Fibroblast of skin of right biceps (primary cell): ENCODE measurements at regions not wholly inside any gene's neighbourhood (a gene's known extent, or its start where the extent isn't known, plus 50 kb on each side); places are given as distances from the start of the nearest gene placed in this dataset.
"Not testable (repeated sequence)": the region's sequence is repeated elsewhere in the genome, so short reads cannot be mapped to it uniquely, and the experiment has no call there.

Experiments
- DNase-seq: peaks from one replicate; pipeline ENCODE4 v3.0.0-alpha.2; 2013

- no peak for DNase-seq
Observed at GRCh38 chr16:48818257-48818656, 208.3 kb upstream of the N4BP1 start.

GRCh38 chr16:48817032-48817431 is 207.1 kb upstream of the N4BP1 start:
- DNase-seq = no peak

GRCh38 chr16:48816393-48816792 is 206.4 kb upstream of the N4BP1 start:
- DNase-seq = no peak

GRCh38 chr16:48814994-48815393 is 205.0 kb upstream of the N4BP1 start:
- DNase-seq = no peak

DNA sequence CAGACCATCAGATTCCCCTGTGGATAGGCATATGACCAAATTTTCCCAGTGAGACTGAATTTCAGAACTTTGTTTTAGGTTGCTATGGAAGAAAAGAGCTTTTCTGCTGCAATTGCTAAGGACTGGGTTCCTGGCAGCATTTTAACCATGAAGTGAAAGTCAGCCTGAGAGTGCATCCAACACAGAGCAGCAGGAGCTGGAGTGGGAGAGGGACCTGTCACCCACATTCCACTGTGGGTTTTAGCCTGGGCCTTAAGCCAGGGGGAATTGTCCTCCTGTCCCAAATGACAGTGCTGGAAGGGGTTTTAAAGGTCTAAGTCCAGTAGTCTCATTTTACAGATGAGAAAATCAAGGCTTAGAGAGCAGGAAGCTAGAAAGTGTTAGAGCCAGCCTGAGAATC is 203.5 kb upstream of the N4BP1 start:
- no peak for DNase-seq

GRCh38 chr16:48812856-48813255 is 202.9 kb upstream of the N4BP1 start:
- DNase-seq = no peak

GRCh38 chr16:48811478-48811877 is 201.5 kb upstream of the N4BP1 start:
- DNase-seq = no peak

GRCh38 chr16:48810803-48811453 is 200.9 kb upstream of the N4BP1 start:
- DNase-seq = no peak

DNA sequence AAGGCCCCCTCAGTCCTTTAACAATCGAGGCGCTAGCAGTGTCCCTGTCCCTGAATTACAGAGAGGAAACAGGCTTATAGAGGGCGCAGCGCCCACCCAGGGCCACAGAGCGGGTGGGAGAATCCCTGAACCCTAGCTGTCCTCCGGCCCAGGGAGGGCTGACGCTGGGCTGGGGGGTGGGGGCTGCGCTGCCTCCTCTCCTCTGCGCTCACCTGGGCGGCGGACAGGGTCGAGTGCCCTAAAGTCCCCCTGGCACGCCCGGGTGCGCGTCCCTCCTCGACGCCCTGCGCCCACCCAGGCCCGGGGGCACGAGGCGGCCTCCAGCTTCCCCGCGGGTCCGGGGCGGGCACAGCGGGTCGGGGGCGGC is 200.4 kb upstream of the N4BP1 start:
- DNase-seq = no peak

GRCh38 chr16:48790151-48790550 is 180.2 kb upstream of the N4BP1 start:
- DNase-seq = no peak

GRCh38 chr16:48788475-48788874 is 178.5 kb upstream of the N4BP1 start:
- no peak for DNase-seq

DNA sequence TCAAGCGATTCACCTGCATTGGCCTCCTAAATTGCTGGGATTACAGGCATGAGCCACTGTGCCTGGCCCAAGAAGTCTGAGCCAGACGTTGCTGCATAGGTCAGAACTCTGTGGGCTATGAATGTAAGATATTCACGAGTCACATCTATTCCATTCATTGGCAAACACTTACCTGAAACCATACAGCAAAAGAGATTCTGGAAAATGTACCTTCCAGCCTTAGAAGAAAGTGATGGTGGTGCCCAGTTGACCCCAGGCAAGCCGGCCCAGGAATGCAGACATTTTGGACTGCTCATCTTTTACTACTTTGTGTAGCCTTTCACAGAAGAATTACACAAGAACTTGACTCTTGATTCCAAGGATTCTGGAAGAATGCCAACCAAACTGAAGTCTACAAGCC is 135.6 kb upstream of the N4BP1 start:
- DNase-seq = no peak

DNA sequence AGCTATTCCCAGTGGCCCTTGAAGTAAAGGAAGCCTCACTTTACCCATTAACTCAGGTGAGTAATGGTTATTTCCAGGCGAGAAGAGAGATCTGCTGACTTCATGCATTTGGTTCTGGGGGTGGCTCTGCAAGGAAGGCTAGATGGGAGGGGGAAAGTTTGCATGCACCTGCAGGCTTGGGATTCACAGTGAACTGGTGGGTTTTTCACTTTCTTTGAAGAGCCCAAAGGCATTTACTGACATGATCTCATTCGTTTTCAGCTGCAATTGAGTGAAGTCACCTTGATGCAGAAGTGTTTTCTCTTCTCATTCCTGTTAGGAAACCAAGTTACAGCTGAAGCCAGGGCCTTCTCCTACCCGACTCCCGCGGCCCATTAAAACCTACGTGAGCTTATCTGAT is 131.0 kb upstream of the N4BP1 start:
- DNase-seq = no peak

DNA sequence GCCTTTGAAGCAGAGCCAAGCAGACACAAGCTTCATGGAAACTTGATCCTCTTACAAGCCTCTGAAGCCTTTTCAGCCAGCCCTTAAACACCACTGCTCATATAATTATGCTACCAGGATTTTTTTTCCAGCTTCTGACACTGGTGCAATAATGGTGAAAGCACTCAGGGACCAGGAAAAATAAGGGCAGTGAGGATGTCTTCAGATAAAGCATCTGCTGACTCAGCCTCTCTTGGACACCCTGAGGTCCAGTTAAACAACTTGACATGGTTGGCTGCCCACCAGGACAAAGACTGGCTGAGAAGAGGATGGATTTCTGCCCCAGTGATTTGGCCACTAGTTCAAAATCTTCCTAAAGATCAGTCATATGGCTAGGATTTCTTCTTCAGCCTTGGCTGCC is 124.2 kb upstream of the N4BP1 start:
- no peak for DNase-seq

DNA sequence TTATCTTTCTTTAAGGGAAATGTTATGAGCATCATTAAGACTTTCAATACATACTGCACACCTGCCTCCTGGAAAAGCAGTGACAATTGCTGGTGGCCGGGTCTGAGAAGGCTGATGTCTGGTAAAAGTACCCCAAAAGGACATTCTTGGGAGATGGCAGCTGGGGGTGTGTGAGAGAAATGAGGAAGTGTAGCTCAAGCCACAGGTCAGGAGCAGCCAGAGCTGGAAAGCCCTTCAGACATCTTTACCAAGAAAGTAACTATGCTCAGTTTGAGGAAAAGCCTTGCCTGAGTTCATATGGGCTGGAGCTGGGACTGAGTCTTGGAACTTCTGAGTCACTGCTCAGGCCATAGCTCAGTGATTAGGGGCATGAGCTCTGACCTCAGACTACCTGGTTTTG is 94.7 kb upstream of the N4BP1 start:
- DNase-seq = no peak

GRCh38 chr16:48687421-48688038 is 77.5 kb upstream of the N4BP1 start:
- DNase-seq = peak; percentile 62

DNA sequence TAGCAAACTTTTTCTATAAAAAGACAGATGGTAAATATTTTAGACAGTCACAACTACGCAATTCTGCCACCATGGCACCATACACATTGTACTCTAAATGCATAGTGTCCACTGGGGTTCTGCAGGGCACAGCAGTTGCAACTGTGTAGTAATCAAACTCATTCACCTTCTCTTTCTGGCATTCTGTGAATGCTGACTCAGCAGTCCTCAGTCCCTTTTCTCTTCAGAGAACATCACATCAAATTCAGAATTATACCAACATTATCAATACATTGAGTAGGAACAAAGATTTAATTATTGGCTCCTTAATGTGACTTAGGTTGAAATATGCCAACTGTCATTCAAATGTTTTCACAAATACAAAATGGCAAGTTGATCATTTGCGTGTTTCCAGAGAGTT is 74.2 kb upstream of the N4BP1 start:
- no peak for DNase-seq

GRCh38 chr16:48682971-48683370 is 73.0 kb upstream of the N4BP1 start:
- DNase-seq = no peak

DNA sequence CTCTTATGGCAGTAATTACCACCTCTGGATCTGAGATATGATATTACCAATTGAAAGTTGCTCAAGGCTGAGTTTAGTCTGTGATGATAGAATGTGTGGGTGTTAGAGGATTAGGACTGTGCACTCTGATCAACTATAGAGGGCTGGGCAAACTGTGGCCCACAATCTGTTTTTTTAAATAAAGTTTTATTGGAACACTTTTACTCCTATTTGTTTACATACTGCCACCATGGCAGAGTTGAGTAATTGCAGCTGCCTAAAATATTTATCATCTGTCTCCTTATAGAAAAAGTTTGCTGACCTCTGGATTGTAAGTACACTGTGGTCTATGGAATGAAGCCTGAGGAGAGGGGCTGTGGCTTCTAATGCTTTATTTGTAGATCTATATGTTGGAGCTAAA is 71.5 kb upstream of the N4BP1 start:
- DNase-seq = no peak

DNA sequence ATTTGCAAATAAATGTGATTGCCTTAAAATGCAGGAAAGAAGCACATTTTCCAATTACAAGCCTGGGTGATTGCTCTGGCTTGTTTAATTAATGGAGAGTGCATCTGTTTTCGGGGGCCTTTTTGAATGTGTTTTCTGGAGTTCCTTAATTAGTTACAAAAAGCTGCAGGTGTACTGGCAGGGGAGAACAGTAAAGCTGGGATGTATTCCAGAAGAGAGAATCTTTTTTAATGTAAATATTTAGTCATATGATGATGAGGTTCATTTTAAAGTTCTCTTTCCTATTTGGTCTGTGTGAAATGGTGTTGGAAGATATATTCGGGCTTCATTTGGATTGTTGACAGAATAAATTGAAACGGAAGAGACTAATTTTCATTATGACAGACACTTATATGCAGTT is 70.9 kb upstream of the N4BP1 start:
- no peak for DNase-seq

DNA sequence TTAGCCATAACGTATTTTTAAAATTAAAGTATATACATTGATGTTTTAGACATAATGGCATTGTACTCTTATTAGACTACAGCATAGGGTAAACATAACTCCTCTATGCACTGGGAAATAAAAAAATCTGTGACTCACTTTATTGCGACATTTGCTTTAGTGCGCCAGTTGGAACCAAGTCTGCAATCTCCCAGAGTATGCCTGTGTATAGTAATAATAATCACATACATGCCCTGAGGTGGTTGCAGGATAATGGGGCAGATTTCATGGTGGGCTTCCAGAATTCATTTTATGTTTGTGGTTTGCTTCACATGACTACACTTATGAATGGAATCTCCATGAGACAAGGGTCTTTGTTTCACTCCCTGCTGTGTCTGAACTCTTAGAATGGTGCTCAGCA is 66.9 kb upstream of the N4BP1 start:
- DNase-seq = peak; percentile 9

GRCh38 chr16:48668184-48668583 is 58.2 kb upstream of the N4BP1 start:
- DNase-seq = not testable (repeated sequence)

GRCh38 chr16:48659940-48660339 is 50.0 kb upstream of the N4BP1 start:
- DNase-seq = no peak
